NT2/D1 (cell line): ENCODE measurements at regions not wholly inside any gene's neighbourhood (a gene's known extent, or its start where the extent isn't known, plus 50 kb on each side); places are given as distances from the start of the nearest gene placed in this dataset.

Source experiments
- YY1 ChIP-seq: IDR thresholded peaks from 2 replicates; pipeline ENCODE4 v1.6.1; 2011; ENCODE audit not compliant: insufficient read length, insufficient read depth
- ZNF274 ChIP-seq: IDR thresholded peaks from 2 replicates; pipeline ENCODE4 v1.6.1; 2011; ENCODE audit warnings: mild to moderate bottlenecking, low read depth, low read length

GRCh38 chr1:219402925-219403324 is 210.0 kb downstream of the ZC3H11B start:
- no peak for TF ChIP-seq YY1
- no peak for TF ChIP-seq ZNF274
